PFSK-1 (cell line): ENCODE measurements at regions not wholly inside any gene's neighbourhood (a gene's known extent, or its start where the extent isn't known, plus 50 kb on each side); places are given as distances from the start of the nearest gene placed in this dataset.

ENCODE experiments used
- POLR2AphosphoS5 ChIP-seq: IDR thresholded peaks from 2 replicates; pipeline ENCODE4 v1.6.1; 2012; ENCODE audit warnings: low read depth, mild to moderate bottlenecking, control low read depth, low read length, moderate library complexity
- REST ChIP-seq, 2 experiments: IDR thresholded peaks; 2 replicates each; pipeline versions ENCODE4 v1.6.1 to v1.8.0; 2011 to 2012; ENCODE audit warnings: low read depth in 2 of 2, low read length in 2 of 2, control low read depth in 1 of 2, inconsistent platforms in 1 of 2, mild to moderate bottlenecking in 1 of 2, moderate library complexity in 1 of 2; ENCODE audit not compliant: insufficient read depth in 1 of 2
- TAF1 ChIP-seq: IDR thresholded peaks from 2 replicates; pipeline ENCODE4 v1.6.1; 2012; ENCODE audit warnings: low read length, control low read depth, borderline replicate concordance; ENCODE audit not compliant: insufficient read depth

- TF ChIP-seq POLR2AphosphoS5 (no peak), REST (IDR thresholded peaks at IDR 0.05; ENCODE audit: insufficient read depth in 1 of 2, low read depth in 2 of 2, low read length in 2 of 2) (no peak), TAF1 (no peak)
Observed at GRCh38 chr12:93165384-93165932, 212.3 kb upstream of the NUDT4 start.
